Left lung (tissue), 4 donors: ENCODE measurements at regions not wholly inside any gene's neighbourhood (a gene's known extent, or its start where the extent isn't known, plus 50 kb on each side); places are given as distances from the start of the nearest gene placed in this dataset.
A peak's percentile ranks its signal among the peaks of the same experiment; 100 is the strongest.

Experiments
- ATAC-seq: fragments of 200-7000 bp; cut with Tn5 transposase; one replicate; pipeline ENCODE4 v1.9.1; 2020; ENCODE audit warnings: moderate library complexity
- DNase-seq, 4 donors: peaks; one replicate each; pipeline ENCODE4 v3.0.0-alpha.2; 2013 to 2020
- H3K27ac ChIP-seq, 2 donors: fragments of 200-600 bp; sonication (generic) in 1 of 2; one replicate each; pipeline versions ENCODE4 v1.5.0 to v1.8.0; 2020 to 2021
- H3K27me3 ChIP-seq, 2 donors: fragments of 200-600 bp; sonication (generic) in 1 of 2; one replicate each; pipeline versions ENCODE4 v1.5.0 to v1.8.0; 2020 to 2021
- H3K36me3 ChIP-seq, 2 donors: fragments of 200-600 bp; sonication (generic) in 1 of 2; one replicate each; pipeline versions ENCODE4 v1.5.0 to v1.8.0; 2020 to 2021
- H3K4me1 ChIP-seq, 2 donors: fragments of 200-600 bp; one replicate each; pipeline ENCODE4 v1.8.0; 2021
- H3K4me3 ChIP-seq, 2 donors: fragments of 200-600 bp; sonication (generic) in 1 of 2; one replicate each; pipeline versions ENCODE4 v1.5.0 to v1.8.0; 2020 to 2021; ENCODE audit warnings: mild to moderate bottlenecking in 1 of 2
- H3K9me3 ChIP-seq, 2 donors: fragments of 200-600 bp; sonication (generic) in 1 of 2; one replicate each; pipeline versions ENCODE4 v1.5.0 to v1.8.0; 2020 to 2021
- intact Hi-C, 2 donors: fragments of 100-400 bp; cut with DNase I; formaldehyde crosslinking; loops; one replicate each; pipeline versions ENCODE4 v1.11.2 to v1.14.2; 2022
- TF ChIP-seq, protein P1 (sequence below), 2 donors: fragments of 200-600 bp; sonication (generic) in 1 of 2; IDR thresholded peaks; one replicate each; pipeline versions ENCODE4 v1.5.0 to v1.8.0; 2021; ENCODE audit warnings: antibody characterized with exemption in 2 of 2
- donor health status: DM: no; HTN: yes; CAD: no.
- donor health status: DM: no; HTN: no; CAD: no.

- TF ChIP-seq, protein P1, sequence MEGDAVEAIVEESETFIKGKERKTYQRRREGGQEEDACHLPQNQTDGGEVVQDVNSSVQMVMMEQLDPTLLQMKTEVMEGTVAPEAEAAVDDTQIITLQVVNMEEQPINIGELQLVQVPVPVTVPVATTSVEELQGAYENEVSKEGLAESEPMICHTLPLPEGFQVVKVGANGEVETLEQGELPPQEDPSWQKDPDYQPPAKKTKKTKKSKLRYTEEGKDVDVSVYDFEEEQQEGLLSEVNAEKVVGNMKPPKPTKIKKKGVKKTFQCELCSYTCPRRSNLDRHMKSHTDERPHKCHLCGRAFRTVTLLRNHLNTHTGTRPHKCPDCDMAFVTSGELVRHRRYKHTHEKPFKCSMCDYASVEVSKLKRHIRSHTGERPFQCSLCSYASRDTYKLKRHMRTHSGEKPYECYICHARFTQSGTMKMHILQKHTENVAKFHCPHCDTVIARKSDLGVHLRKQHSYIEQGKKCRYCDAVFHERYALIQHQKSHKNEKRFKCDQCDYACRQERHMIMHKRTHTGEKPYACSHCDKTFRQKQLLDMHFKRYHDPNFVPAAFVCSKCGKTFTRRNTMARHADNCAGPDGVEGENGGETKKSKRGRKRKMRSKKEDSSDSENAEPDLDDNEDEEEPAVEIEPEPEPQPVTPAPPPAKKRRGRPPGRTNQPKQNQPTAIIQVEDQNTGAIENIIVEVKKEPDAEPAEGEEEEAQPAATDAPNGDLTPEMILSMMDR (IDR thresholded peaks at IDR 0.05) = no peak
- H3K4me3 ChIP-seq = no peak overlapping the region
- DNase-seq (no peak), ATAC-seq (no peak)
- no peaks in the 10 kb centered on the region for H3K4me1 ChIP-seq
- H3K27me3 ChIP-seq = no peaks in the 10 kb centered on the region
- H3K36me3 ChIP-seq = no peaks in the 10 kb centered on the region
- intact Hi-C loops = no loop called here
- no peaks in the 10 kb centered on the region for H3K9me3 ChIP-seq
- no peak overlapping the region for H3K27ac ChIP-seq
These were observed 211.9 kb downstream of the CDH26 start for GRCh38 chr20:60170116-60170515.

GRCh38 chr20:60171313-60171712 is 213.1 kb downstream of the CDH26 start:
- intact Hi-C loops = no loop called here
- TF ChIP-seq, protein P1 (IDR thresholded peaks at IDR 0.05) = no peak
- Histone ChIP-seq H3K27ac (no peak overlapping the region), H3K4me1 (no peaks in the 10 kb centered on the region), H3K9me3 (no peaks in the 10 kb centered on the region), H3K36me3 (no peaks in the 10 kb centered on the region), H3K4me3 (no peak overlapping the region), H3K27me3 (no peaks in the 10 kb centered on the region)
- no peak for DNase-seq
- ATAC-seq = no peak

GRCh38 chr20:60171738-60172137 is 213.5 kb downstream of the CDH26 start:
- no peaks in the 10 kb centered on the region for H3K36me3 ChIP-seq
- no peaks in the 10 kb centered on the region for H3K27me3 ChIP-seq
- no peak overlapping the region for H3K4me3 ChIP-seq
- DNase-seq (no peak), ATAC-seq (no peak)
- H3K27ac ChIP-seq = no peak overlapping the region
- H3K4me1 ChIP-seq = no peaks in the 10 kb centered on the region
- H3K9me3 ChIP-seq = no peaks in the 10 kb centered on the region
- intact Hi-C loops = no loop called here
- TF ChIP-seq, protein P1 (IDR thresholded peaks at IDR 0.05) = no peak

GRCh38 chr20:60172346-60172984 is 214.2 kb downstream of the CDH26 start:
- Histone ChIP-seq H3K27ac (no peak overlapping the region), H3K9me3 (no peaks in the 10 kb centered on the region), H3K4me1 (no peaks in the 10 kb centered on the region), H3K36me3 (no peaks in the 10 kb centered on the region), H3K27me3 (no peaks in the 10 kb centered on the region), H3K4me3 (no peak overlapping the region)
- TF ChIP-seq, protein P1 (IDR thresholded peaks at IDR 0.05) = no peak
- intact Hi-C loops = no loop called here
- ATAC-seq (no peak), DNase-seq (peak in 2 of 4 donors; percentile 4 to 50)

DNA sequence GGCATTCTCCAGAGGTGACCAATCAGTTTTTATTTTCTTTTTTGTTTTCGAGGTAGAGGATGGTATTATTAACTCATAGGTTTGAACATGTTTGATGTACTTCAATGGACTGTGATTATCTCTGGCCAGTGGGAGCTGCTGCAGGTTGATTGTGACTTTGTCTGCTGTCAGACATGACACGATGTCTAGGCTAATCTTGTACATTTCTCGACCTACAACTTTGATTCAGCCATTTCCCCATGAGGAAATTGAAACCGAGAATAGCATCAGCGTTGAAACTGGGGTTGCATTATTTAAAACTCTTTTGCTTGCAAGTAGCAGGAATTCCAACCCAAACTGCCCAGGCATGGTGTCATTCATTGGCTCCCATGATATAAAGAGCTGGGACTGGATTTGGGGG is 218.9 kb downstream of the CDH26 start:
- Histone ChIP-seq H3K4me1 (no peaks in the 10 kb centered on the region), H3K27ac (no peak overlapping the region), H3K9me3 (no peaks in the 10 kb centered on the region), H3K36me3 (no peaks in the 10 kb centered on the region), H3K27me3 (no peaks in the 10 kb centered on the region), H3K4me3 (no peak overlapping the region)
- ATAC-seq = no peak
- intact Hi-C loops = no loop called here
- no peak for DNase-seq
- TF ChIP-seq, protein P1 (IDR thresholded peaks at IDR 0.05) = no peak
